Suprapubic skin (tissue), 4 donors: ENCODE measurements at regions not wholly inside any gene's neighbourhood (a gene's known extent, or its start where the extent isn't known, plus 50 kb on each side); places are given as distances from the start of the nearest gene placed in this dataset.

Source experiments
- CTCF ChIP-seq, 2 donors: fragments of 200-600 bp in 1 of 2; fragments of 450-650 bp in 1 of 2; sonication (generic) in 1 of 2; IDR thresholded peaks; one replicate each; pipeline ENCODE4 v1.5.1; 2016 to 2019; ENCODE audit warnings: antibody characterized with exemption in 2 of 2, mild to moderate bottlenecking in 1 of 2, moderate library complexity in 1 of 2
- EP300 ChIP-seq: sonication (generic); formaldehyde crosslinking; IDR thresholded peaks from one replicate; pipeline ENCODE4 v1.6.1; 2017; ENCODE audit warnings: antibody characterized with exemption
- POLR2A ChIP-seq, 2 donors: fragments of 450-650 bp; IDR thresholded peaks; one replicate each; pipeline ENCODE4 v1.6.1; 2017; ENCODE audit warnings: antibody characterized with exemption in 2 of 2, mild to moderate bottlenecking in 2 of 2, moderate library complexity in 2 of 2
- POLR2AphosphoS5 ChIP-seq, 3 donors: sonication (generic); formaldehyde crosslinking; IDR thresholded peaks; one replicate each; pipeline ENCODE4 v1.6.1; 2017; ENCODE audit warnings: antibody characterized with exemption in 3 of 3

DNA sequence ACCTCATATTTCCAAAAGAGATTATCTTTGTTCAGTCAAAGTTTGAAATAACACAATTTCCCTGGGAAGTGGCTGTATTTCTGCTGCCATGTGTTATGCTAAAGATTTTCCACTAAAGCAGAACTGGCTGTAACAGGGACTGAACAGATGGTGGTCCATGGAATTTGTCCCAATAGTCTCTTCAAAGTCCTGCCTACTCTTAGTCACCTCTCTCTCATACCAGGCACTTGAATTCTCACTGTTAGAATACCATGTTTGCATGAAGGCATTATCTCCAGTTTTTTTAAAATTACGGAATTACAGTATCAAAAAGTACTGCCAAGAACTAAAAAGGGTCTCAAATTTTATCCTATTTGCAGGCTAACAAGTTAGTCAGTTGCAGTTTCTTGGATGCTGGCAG is 105.0 kb upstream of the HDDC2 start:
- TF ChIP-seq POLR2A (IDR thresholded peaks at IDR 0.05): no peak
- no peak for TF ChIP-seq CTCF (IDR thresholded peaks at IDR 0.05)
- TF ChIP-seq EP300: no peak
- TF ChIP-seq POLR2AphosphoS5 (IDR thresholded peaks at IDR 0.05): no peak
